ENCODE measurements at regions not wholly inside any gene's neighbourhood (a gene's known extent, or its start where the extent isn't known, plus 50 kb on each side); places are given as distances from the start of the nearest gene placed in this dataset.
"Not testable (repeated sequence)": the region's sequence is repeated elsewhere in the genome, so short reads cannot be mapped to it uniquely, and the experiment has no call there.

- ChIA-PET POLR2A (no interaction called here), CTCF (interaction anchor here (0.7 kb wide), 1 partner anchor 1128 kb away, joined by 10 read pairs; no protein-coding TSS in a partner anchor)
- Histone ChIP-seq H3K27me3 (ENCODE audit: control insufficient read depth, insufficient read depth, low read length) (no peaks in the 10 kb centered on the region), H3K36me3 (ENCODE audit: control insufficient read depth, insufficient read depth, low read length) (no peaks in the 10 kb centered on the region), H3K4me1 (ENCODE audit: control insufficient read depth, insufficient read depth, low read length) (no peaks in the 10 kb centered on the region), H3K9me3 (ENCODE audit: control insufficient read depth, insufficient read depth, low read depth, low read length) (no peaks in the 10 kb centered on the region), H3K4me3 (ENCODE audit: low read depth in 2 of 2, low read length in 2 of 2) (no peak overlapping the region), H3K27ac (ENCODE audit: low read length) (no peak overlapping the region)
- intact Hi-C loops (cut with micrococcal nuclease; ENCODE audit: unreplicated experiment) (no loop called here), in situ Hi-C loops (cut with HindIII; ENCODE audit: low pct_unique_long_range_greater_than_20kb, low sequenced_read_pairs) (no loop called here)
- no peak for TF ChIP-seq REST (IDR thresholded peaks at IDR 0.05; ENCODE audit: insufficient read depth in 1 of 2, low read depth in 2 of 2, low read length in 1 of 2)
- no peak for TF ChIP-seq POLR2AphosphoS5 (IDR thresholded peaks at IDR 0.05; ENCODE audit: low read depth, low read length)
- TF ChIP-seq CTCF (IDR thresholded peaks at IDR 0.05) = no peak
- no peak for TF ChIP-seq TCF7L2 (IDR thresholded peaks at IDR 0.05; ENCODE audit: low read depth, low read length)
- TF ChIP-seq SIN3A (IDR thresholded peaks at IDR 0.05; ENCODE audit: borderline replicate concordance, insufficient read depth, low read depth, low read length) = no peak
- BruUV-seq (replicated peaks) = no TSS peak
- ATAC-seq = no peak
- DNase-seq (ENCODE audit: low read depth, low spot score) = no peak
Observed at GRCh38 chr11:49302360-49302759, 94.0 kb upstream of the FOLH1 start.

- CTCF ChIA-PET; intact Hi-C loops (cut with micrococcal nuclease; ENCODE audit: unreplicated experiment); in situ Hi-C loops (cut with HindIII; ENCODE audit: low pct_unique_long_range_greater_than_20kb, low sequenced_read_pairs); H3K9me3 ChIP-seq (ENCODE audit: control insufficient read depth, insufficient read depth, low read depth, low read length); BruUV-seq (replicated peaks); H3K36me3 ChIP-seq (ENCODE audit: control insufficient read depth, insufficient read depth, low read length); DNase-seq (ENCODE audit: low read depth, low spot score); ATAC-seq; POLR2A ChIA-PET; H3K4me3 ChIP-seq (ENCODE audit: low read depth in 2 of 2, low read length in 2 of 2); H3K27me3 ChIP-seq (ENCODE audit: control insufficient read depth, insufficient read depth, low read length); H3K27ac ChIP-seq (ENCODE audit: low read length); H3K4me1 ChIP-seq (ENCODE audit: control insufficient read depth, insufficient read depth, low read length): not testable (repeated sequence)
Observed at GRCh38 chr11:49298017-49298416, 89.6 kb upstream of the FOLH1 start.

- H3K27me3 ChIP-seq (ENCODE audit: control insufficient read depth, insufficient read depth, low read length); ATAC-seq; CTCF ChIA-PET; H3K36me3 ChIP-seq (ENCODE audit: control insufficient read depth, insufficient read depth, low read length); in situ Hi-C loops (cut with HindIII; ENCODE audit: low pct_unique_long_range_greater_than_20kb, low sequenced_read_pairs); H3K4me1 ChIP-seq (ENCODE audit: control insufficient read depth, insufficient read depth, low read length); H3K9me3 ChIP-seq (ENCODE audit: control insufficient read depth, insufficient read depth, low read depth, low read length); H3K4me3 ChIP-seq (ENCODE audit: low read depth in 2 of 2, low read length in 2 of 2); intact Hi-C loops (cut with micrococcal nuclease; ENCODE audit: unreplicated experiment); DNase-seq (ENCODE audit: low read depth, low spot score); BruUV-seq (replicated peaks); POLR2A ChIA-PET; H3K27ac ChIP-seq (ENCODE audit: low read length): not testable (repeated sequence)
Observed at GRCh38 chr11:49283911-49284310, 75.5 kb upstream of the FOLH1 start.

- not testable (repeated sequence) for ATAC-seq
Observed at GRCh38 chr11:49283282-49283681, 74.9 kb upstream of the FOLH1 start.

GRCh38 chr11:49282125-49282524, 73.7 kb upstream of the FOLH1 start:
- ATAC-seq; H3K27ac ChIP-seq (ENCODE audit: low read length); BruUV-seq (replicated peaks); H3K36me3 ChIP-seq (ENCODE audit: control insufficient read depth, insufficient read depth, low read length); DNase-seq (ENCODE audit: low read depth, low spot score); H3K4me3 ChIP-seq (ENCODE audit: low read depth in 2 of 2, low read length in 2 of 2); intact Hi-C loops (cut with micrococcal nuclease; ENCODE audit: unreplicated experiment); H3K4me1 ChIP-seq (ENCODE audit: control insufficient read depth, insufficient read depth, low read length); POLR2A ChIA-PET; H3K27me3 ChIP-seq (ENCODE audit: control insufficient read depth, insufficient read depth, low read length); CTCF ChIA-PET; in situ Hi-C loops (cut with HindIII; ENCODE audit: low pct_unique_long_range_greater_than_20kb, low sequenced_read_pairs); H3K9me3 ChIP-seq (ENCODE audit: control insufficient read depth, insufficient read depth, low read depth, low read length): not testable (repeated sequence)

More at GRCh38 chr11:49283282-49283681, 74.9 kb upstream of the FOLH1 start:
- intact Hi-C loops (cut with micrococcal nuclease; ENCODE audit: unreplicated experiment); H3K4me1 ChIP-seq (ENCODE audit: control insufficient read depth, insufficient read depth, low read length); H3K27ac ChIP-seq (ENCODE audit: low read length); DNase-seq (ENCODE audit: low read depth, low spot score); POLR2A ChIA-PET; H3K4me3 ChIP-seq (ENCODE audit: low read depth in 2 of 2, low read length in 2 of 2); CTCF ChIA-PET; BruUV-seq (replicated peaks); H3K36me3 ChIP-seq (ENCODE audit: control insufficient read depth, insufficient read depth, low read length); in situ Hi-C loops (cut with HindIII; ENCODE audit: low pct_unique_long_range_greater_than_20kb, low sequenced_read_pairs); H3K27me3 ChIP-seq (ENCODE audit: control insufficient read depth, insufficient read depth, low read length); H3K9me3 ChIP-seq (ENCODE audit: control insufficient read depth, insufficient read depth, low read depth, low read length): not testable (repeated sequence)
